HG03565 (cell line): ENCODE measurements at regions not wholly inside any gene's neighbourhood (a gene's known extent, or its start where the extent isn't known, plus 50 kb on each side); places are given as distances from the start of the nearest gene placed in this dataset.

Experiments
- ATAC-seq: cut with Tn5 transposase; IDR thresholded peaks from one replicate; pipeline ENCODE4 v1.9.1; 2021; ENCODE audit warnings: mild to moderate bottlenecking, moderate library complexity; ENCODE audit not compliant: unreplicated experiment

- ATAC-seq = no peak
Measured at GRCh38 chr4:113849771-113850170, 88.2 kb upstream of the CAMK2D start.

GRCh38 chr4:113847710-113848109 is 86.2 kb upstream of the CAMK2D start:
- no peak for ATAC-seq

GRCh38 chr4:113846433-113846832 is 84.9 kb upstream of the CAMK2D start:
- no peak for ATAC-seq

- no peak for ATAC-seq
Measured at GRCh38 chr4:113845138-113845537, 83.6 kb upstream of the CAMK2D start.

GRCh38 chr4:113844369-113844768 is 82.8 kb upstream of the CAMK2D start:
- ATAC-seq = no peak

GRCh38 chr4:113840861-113841260 is 79.3 kb upstream of the CAMK2D start:
- no peak for ATAC-seq

- no peak for ATAC-seq
Measured at GRCh38 chr4:113838460-113838859, 76.9 kb upstream of the CAMK2D start.

GRCh38 chr4:113837397-113837796 is 75.9 kb upstream of the CAMK2D start:
- peak; percentile 100 for ATAC-seq

GRCh38 chr4:113835005-113835404 is 73.5 kb upstream of the CAMK2D start:
- ATAC-seq = no peak

- ATAC-seq = no peak
Measured at GRCh38 chr4:113834298-113834697, 72.8 kb upstream of the CAMK2D start.

- ATAC-seq = no peak
Measured at GRCh38 chr4:113832803-113833202, 71.3 kb upstream of the CAMK2D start.

GRCh38 chr4:113831457-113831856 is 69.9 kb upstream of the CAMK2D start:
- ATAC-seq = no peak

GRCh38 chr4:113828702-113829101 is 67.2 kb upstream of the CAMK2D start:
- no peak for ATAC-seq

GRCh38 chr4:113827285-113827684 is 65.7 kb upstream of the CAMK2D start:
- no peak for ATAC-seq

GRCh38 chr4:113826421-113826820 is 64.9 kb upstream of the CAMK2D start:
- no peak for ATAC-seq

- peak; percentile 57 for ATAC-seq
Measured at GRCh38 chr4:113825272-113825671, 63.7 kb upstream of the CAMK2D start.

GRCh38 chr4:113824396-113824795 is 62.9 kb upstream of the CAMK2D start:
- ATAC-seq = no peak

- peak; percentile 71 for ATAC-seq
Measured at GRCh38 chr4:113823291-113823659, 61.7 kb upstream of the CAMK2D start.

- peak; percentile 74 for ATAC-seq
Measured at GRCh38 chr4:113822555-113823290, 61.2 kb upstream of the CAMK2D start.

GRCh38 chr4:113821856-113822255 is 60.3 kb upstream of the CAMK2D start:
- ATAC-seq = no peak

GRCh38 chr4:113820108-113820507 is 58.6 kb upstream of the CAMK2D start:
- no peak for ATAC-seq

- no peak for ATAC-seq
Measured at GRCh38 chr4:113815826-113816225, 54.3 kb upstream of the CAMK2D start.

- no peak for ATAC-seq
Measured at GRCh38 chr4:113811359-113811758, 49.8 kb upstream of the CAMK2D start.
